HepG2 (cell line): ENCODE measurements at regions not wholly inside any gene's neighbourhood (a gene's known extent, or its start where the extent isn't known, plus 50 kb on each side); places are given as distances from the start of the nearest gene placed in this dataset.

Experiments
- ATAC-seq: fragments of 200-7000 bp; cut with Tn5 transposase; 3 replicates; pipeline ENCODE4 v1.9.1; 2020; ENCODE audit warnings: mild to moderate bottlenecking, moderate library complexity
- BruUV-seq: library from RNA; stranded (reverse); fragments of 400-500 nt; replicated peaks from 2 replicates; lab custom pipeline; 2021; lab: Mats Ljungman, UMichigan
- CTCF ChIA-PET: fragments of 300-600 bp; formaldehyde crosslinking; extraction: SDS; loops from one replicate; lab custom pipeline; 2021; ENCODE audit warnings: low total read pairs, inconsistent platforms, low intra/inter-chr PET ratio; lab: Yijun Ruan, JAX
- POLR2A ChIA-PET: fragments of 350-600 bp; sonication (Branson Sonifier 250); formaldehyde crosslinking; loops from one replicate; lab custom pipeline; 2020; ENCODE audit warnings: antibody characterized with exemption, inconsistent platforms; lab: Yijun Ruan, JAX
- DNase-seq: peaks from one replicate; pipeline ENCODE4 v3.0.0-alpha.2; 2015; ENCODE audit warnings: low spot score
- FAIRE-seq: peaks from 3 replicates; lab custom pipeline; 2011; peaks lifted over from hg19 to GRCh38; lab: Jason Lieb, UNC
- H2AFZ ChIP-seq: one replicate; pipeline ENCODE4 v1.6.1; 2011; ENCODE audit warnings: low read length, inconsistent platforms
- H3K27ac ChIP-seq: fragments of 300-600 bp; 3 replicates; pipeline ENCODE4 v1.8.0; 2011; ENCODE audit warnings: mixed run types, mild to moderate bottlenecking, mixed read lengths, low read length, inconsistent platforms; ENCODE audit not compliant: insufficient read depth; ENCODE audit errors: extremely low read length
- H3K27me3 ChIP-seq, 2 experiments: fragments of 200-600 bp in 1 of 2; 2 replicates in 1 of 2; 3 replicates in 1 of 2; pipeline versions ENCODE4 v1.6.0 to v1.8.0; 2011; ENCODE audit warnings: low read length in 2 of 2, mild to moderate bottlenecking in 2 of 2, moderate library complexity in 2 of 2, inconsistent platforms in 1 of 2; ENCODE audit not compliant: insufficient read depth in 2 of 2, control insufficient read depth in 1 of 2
- H3K36me3 ChIP-seq, 2 experiments: fragments of 200-600 bp in 1 of 2; replicated peaks in 1 of 2; 2 replicates in 1 of 2; 3 replicates in 1 of 2; pipeline versions ENCODE4 v1.5.1 to v1.8.0; 2011; ENCODE audit warnings: low read length in 2 of 2, inconsistent platforms in 1 of 2; ENCODE audit not compliant: insufficient read depth in 2 of 2, control insufficient read depth in 1 of 2
- H3K4me1 ChIP-seq: 2 replicates; pipeline ENCODE4 v1.5.1; 2012; ENCODE audit warnings: low read length, inconsistent platforms; ENCODE audit not compliant: insufficient read depth
- H3K4me2 ChIP-seq: 2 replicates; pipeline ENCODE4 v1.6.0; 2011; ENCODE audit warnings: low read depth, low read length, inconsistent platforms
- H3K4me3 ChIP-seq, 3 experiments: fragments of 200-600 bp in 1 of 3; sonication (generic), shearing (Covaris generic) in 1 of 3; replicated peaks in 1 of 3; 2 replicates each; pipeline ENCODE4 v1.5.1; 2011 to 2016; ENCODE audit warnings: low read length in 3 of 3, inconsistent platforms in 2 of 3, low read depth in 2 of 3, mild to moderate bottlenecking in 2 of 3, control low read depth in 1 of 3, mixed read lengths in 1 of 3; ENCODE audit not compliant: insufficient read depth in 1 of 3
- H3K79me2 ChIP-seq: one replicate; pipeline ENCODE4 v1.6.1; 2011; ENCODE audit warnings: low read length, inconsistent platforms; ENCODE audit not compliant: insufficient read depth
- H3K9ac ChIP-seq: 2 replicates; pipeline ENCODE4 v1.6.0; 2011; ENCODE audit warnings: mild to moderate bottlenecking, low read depth, low read length, inconsistent platforms; ENCODE audit not compliant: insufficient read depth
- H3K9me3 ChIP-seq: 2 replicates; pipeline ENCODE4 v1.5.1; 2012; ENCODE audit warnings: mild to moderate bottlenecking, low read length
- H4K20me1 ChIP-seq: 2 replicates; pipeline ENCODE4 v1.6.0; 2011; ENCODE audit warnings: inconsistent platforms, mild to moderate bottlenecking, low read length, moderate library complexity; ENCODE audit not compliant: insufficient read depth
- CENPT ChIP-seq: sonication (generic); formaldehyde crosslinking; IDR thresholded peaks from 2 replicates; pipeline ENCODE4 v1.8.0; 2022; ENCODE audit warnings: low read depth, mild to moderate bottlenecking, moderate library complexity, missing genetic modification reagents
- ELF3 ChIP-seq: IDR thresholded peaks from 2 replicates; pipeline ENCODE4 v1.6.1; 2016; ENCODE audit warnings: missing genetic modification reagents, missing compliant biosample characterization
- HNF1B ChIP-seq: sonication (generic); formaldehyde crosslinking; IDR thresholded peaks from 2 replicates; pipeline ENCODE4 v1.5.1; 2020; ENCODE audit warnings: mild to moderate bottlenecking, moderate library complexity, missing genetic modification reagents
- NPAS2 ChIP-seq: sonication (generic); formaldehyde crosslinking; IDR thresholded peaks from 2 replicates; pipeline ENCODE4 v1.8.0; 2022; ENCODE audit warnings: mild to moderate bottlenecking, missing genetic modification reagents, borderline replicate concordance
- RERE ChIP-seq: IDR thresholded peaks from 2 replicates; pipeline ENCODE4 v1.6.1; 2016; ENCODE audit warnings: low read depth, missing genetic modification reagents, missing compliant biosample characterization
- ZNF709 ChIP-seq: sonication (generic); formaldehyde crosslinking; IDR thresholded peaks from 2 replicates; pipeline ENCODE4 v1.5.0; 2020; ENCODE audit warnings: mild to moderate bottlenecking, missing genetic modification reagents
- ZNF766 ChIP-seq: sonication (generic); formaldehyde crosslinking; IDR thresholded peaks from 2 replicates; pipeline ENCODE4 v1.5.0; 2020; ENCODE audit warnings: missing genetic modification reagents, borderline replicate concordance
- ZNF878 ChIP-seq: sonication (generic); formaldehyde crosslinking; IDR thresholded peaks from 2 replicates; pipeline ENCODE4 v1.8.1; 2023; ENCODE audit warnings: mild to moderate bottlenecking, missing genetic modification reagents, moderate library complexity
- WGBS: methylation state at CpG from one replicate; pipeline ENCODE4 v1.1.6; 2017; ENCODE audit warnings: low lambda C conversion rate; 5-methylcytosine and 5-hydroxymethylcytosine counted together
- in situ Hi-C: cut with HindIII; loops from 2 replicates; pipeline ENCODE4 v1.10.0; 2017; ENCODE audit warnings: low pct_unique_long_range_greater_than_20kb; ENCODE audit not compliant: extremely low pct_ligation_motif_present
- intact Hi-C: fragments of 100-400 bp; cut with micrococcal nuclease; formaldehyde crosslinking; loops from one replicate; pipeline ENCODE4 v1.10.0; 2022; ENCODE audit not compliant: unreplicated experiment

- no peaks in the 10 kb centered on the region for H3K36me3 ChIP-seq
- no peaks in the 10 kb centered on the region for H4K20me1 ChIP-seq
- no peaks in the 10 kb centered on the region for H3K4me1 ChIP-seq
- in situ Hi-C loops = no loop called here
- no peaks in the 10 kb centered on the region for H3K79me2 ChIP-seq
- CTCF ChIA-PET = no interaction called here
- TF ChIP-seq ZNF709 (CRISPR knock-in tag) = no peak
- WGBS = 33% methylated on average over 8 of the region's 8 CpGs
- no peaks in the 10 kb centered on the region for H3K27me3 ChIP-seq
- H3K4me3 ChIP-seq = no peak overlapping the region
- intact Hi-C loops = no loop called here
- H2AFZ ChIP-seq = no peak overlapping the region
- H3K9me3 ChIP-seq = no peaks in the 10 kb centered on the region
- BruUV-seq = no TSS peak
- ATAC-seq (no peak), FAIRE-seq (no peak), DNase-seq (no peak)
- no peak overlapping the region for H3K27ac ChIP-seq
- no peak overlapping the region for H3K9ac ChIP-seq
- H3K4me2 ChIP-seq = no peak overlapping the region
- POLR2A ChIA-PET = no interaction called here
Measured at GRCh38 chr7:49327155-49327554, 402.8 kb downstream of the CDC14C start.

- H3K9me3 ChIP-seq = no peaks in the 10 kb centered on the region
- H3K27ac ChIP-seq = no peak overlapping the region
- no TSS peak for BruUV-seq
- H2AFZ ChIP-seq = no peak overlapping the region
- no peaks in the 10 kb centered on the region for H3K36me3 ChIP-seq
- DNase-seq (no peak), FAIRE-seq (no peak), ATAC-seq (no peak)
- WGBS = 12% methylated on average over 4 of the region's 4 CpGs
- H3K4me1 ChIP-seq = no peaks in the 10 kb centered on the region
- H3K27me3 ChIP-seq = no peaks in the 10 kb centered on the region
- no peaks in the 10 kb centered on the region for H4K20me1 ChIP-seq
- no peak overlapping the region for H3K4me2 ChIP-seq
- ChIA-PET CTCF (no interaction called here), POLR2A (no interaction called here)
- intact Hi-C loops = no loop called here
- H3K79me2 ChIP-seq = no peaks in the 10 kb centered on the region
- H3K9ac ChIP-seq = no peak overlapping the region
- in situ Hi-C loops = no loop called here
- no peak overlapping the region for H3K4me3 ChIP-seq
- TF ChIP-seq ELF3 (CRISPR knock-in tag) = no peak
- TF ChIP-seq HNF1B (CRISPR knock-in tag) = no peak
- no peak for TF ChIP-seq NPAS2 (CRISPR knock-in tag)
- TF ChIP-seq CENPT (CRISPR knock-in tag) = no peak
- TF ChIP-seq RERE (CRISPR knock-in tag) = no peak
- TF ChIP-seq ZNF766 (CRISPR knock-in tag) = no peak
- TF ChIP-seq ZNF878 (CRISPR knock-in tag) = no peak
Measured at GRCh38 chr7:49333180-49333881, 409.0 kb downstream of the CDC14C start.
